Thyroid gland (tissue), 4 donors: ENCODE measurements at regions not wholly inside any gene's neighbourhood (a gene's known extent, or its start where the extent isn't known, plus 50 kb on each side); places are given as distances from the start of the nearest gene placed in this dataset.

Experiments
- DNase-seq, 2 donors: peaks; one replicate each; pipeline ENCODE4 v3.0.0-alpha.2; 2019
- H3K27ac ChIP-seq, 3 donors: fragments of 200-600 bp; sonication (generic); 1 replicate in 2 of 3; 2 replicates in 1 of 3; pipeline ENCODE4 v1.5.1; 2016 to 2019; ENCODE audit warnings: mild to moderate bottlenecking in 1 of 3, moderate library complexity in 1 of 3
- H3K27me3 ChIP-seq: fragments of 200-600 bp; sonication (generic); one replicate; pipeline ENCODE4 v1.5.1; 2019
- H3K36me3 ChIP-seq, 2 donors: fragments of 200-600 bp; sonication (generic); one replicate each; pipeline ENCODE4 v1.5.1; 2016 to 2019
- H3K4me1 ChIP-seq, 2 donors: fragments of 200-600 bp; sonication (generic); one replicate each; pipeline ENCODE4 v1.5.1; 2017 to 2019
- H3K4me3 ChIP-seq, 3 donors: fragments of 200-600 bp; sonication (generic); replicated peaks in 1 of 3; 1 replicate in 2 of 3; 2 replicates in 1 of 3; pipeline ENCODE4 v1.5.1; 2016; ENCODE audit warnings: mild to moderate bottlenecking in 1 of 3
- H3K9me3 ChIP-seq: fragments of 200-600 bp; sonication (generic); one replicate; pipeline ENCODE4 v1.5.1; 2017
- CTCF ChIP-seq, 6 experiments: fragments of 200-600 bp in 3 of 6; fragments of 450-650 bp in 3 of 6; sonication (generic) in 3 of 6; IDR thresholded peaks; one replicate each; pipeline ENCODE4 v1.5.1; 2016 to 2019; ENCODE audit warnings: antibody characterized with exemption in 6 of 6, mild to moderate bottlenecking in 2 of 6, inconsistent platforms in 1 of 6, moderate library complexity in 1 of 6
- POLR2A ChIP-seq, 2 donors: fragments of 450-650 bp; IDR thresholded peaks; one replicate each; pipeline ENCODE4 v1.6.1; 2017; ENCODE audit warnings: antibody characterized with exemption in 2 of 2, mild to moderate bottlenecking in 2 of 2, moderate library complexity in 1 of 2
- WGBS, 2 donors: methylation state at CpG; one replicate each; pipeline ENCODE4 v1.1.5; 2017; 5-methylcytosine and 5-hydroxymethylcytosine counted together
- intact Hi-C: fragments of 100-400 bp; cut with DNase I; formaldehyde crosslinking; loops from one replicate; pipeline ENCODE4 v1.15.1; 2023

DNA sequence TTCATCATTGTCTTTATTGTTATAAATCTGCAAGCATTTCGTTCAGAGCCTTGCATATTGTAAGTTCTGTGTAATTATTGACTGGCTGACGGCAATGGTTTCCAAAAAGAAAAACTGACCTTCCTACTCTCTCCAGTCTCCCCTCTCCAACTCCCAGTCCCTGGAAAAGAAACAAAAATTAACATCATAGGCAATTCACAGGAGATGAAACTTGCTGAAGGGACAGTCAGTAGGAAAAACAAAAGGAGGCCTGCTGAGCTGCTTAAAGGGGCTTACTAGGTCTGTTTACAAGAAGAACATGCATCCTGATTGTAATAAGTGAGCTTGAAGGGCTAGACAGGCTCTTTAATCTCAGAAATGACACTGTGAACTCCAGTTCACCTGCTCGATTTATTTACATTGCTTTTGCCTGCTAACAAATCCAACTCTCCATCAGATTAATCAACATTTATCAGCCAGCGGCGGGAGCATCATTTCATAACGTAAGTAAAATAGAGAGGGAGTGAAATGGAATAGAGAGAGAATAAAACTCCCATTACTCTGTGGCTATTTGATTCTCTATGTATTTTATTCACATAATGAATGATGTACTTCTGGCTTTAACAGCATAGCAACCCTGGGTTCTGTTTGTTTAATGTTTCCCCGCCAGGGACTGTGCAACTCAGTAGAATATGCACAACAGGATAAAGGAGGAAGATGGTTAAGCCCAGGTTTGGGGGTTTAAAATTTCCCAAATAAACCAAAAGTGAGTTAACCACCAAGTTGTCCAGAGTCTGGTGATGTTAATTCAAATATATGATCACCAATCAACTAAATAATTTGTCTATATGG is 256.7 kb upstream of the SETBP1 start:
- Histone ChIP-seq H3K4me3 (no peak overlapping the region), H3K27ac (no peak overlapping the region), H3K4me1 (no peaks in the 10 kb centered on the region), H3K36me3 (no peaks in the 10 kb centered on the region), H3K9me3 (no peaks in the 10 kb centered on the region), H3K27me3 (no peaks in the 10 kb centered on the region)
- TF ChIP-seq POLR2A (IDR thresholded peaks at IDR 0.05) (no peak), CTCF (IDR thresholded peaks at IDR 0.05) (no peak)
- intact Hi-C loops: no loop called here
- WGBS, 2 donors: 73 to 75% methylated on average over 7 of the region's 7 CpGs
- DNase-seq: no peak

DNA sequence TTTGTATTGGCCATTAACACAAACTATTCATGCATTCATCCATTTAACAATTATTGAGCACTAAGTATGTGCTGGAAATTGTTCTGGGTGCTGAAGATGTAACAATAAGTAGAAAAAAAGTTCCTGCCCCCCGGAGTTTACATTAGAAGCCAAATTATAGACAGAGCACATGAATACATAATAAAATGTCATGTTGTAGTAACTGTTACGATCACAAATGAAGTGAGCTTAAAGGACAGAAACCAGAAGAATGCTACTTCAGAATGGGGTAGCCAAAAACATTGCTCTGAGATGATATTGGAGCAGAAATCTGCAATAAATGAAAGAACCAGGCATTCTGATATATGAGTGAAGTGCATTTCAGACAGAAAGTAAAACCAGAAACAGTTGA is 256.0 kb upstream of the SETBP1 start:
- 85 to 91% methylated on average over 2 of the region's 2 CpGs for WGBS, 2 donors
- intact Hi-C loops: no loop called here
- Histone ChIP-seq H3K36me3 (no peaks in the 10 kb centered on the region), H3K4me1 (no peaks in the 10 kb centered on the region), H3K27ac (no peak overlapping the region), H3K9me3 (no peaks in the 10 kb centered on the region), H3K27me3 (no peaks in the 10 kb centered on the region), H3K4me3 (no peak overlapping the region)
- DNase-seq: no peak
- TF ChIP-seq CTCF (IDR thresholded peaks at IDR 0.05): no peak
- TF ChIP-seq POLR2A (IDR thresholded peaks at IDR 0.05): no peak

DNA sequence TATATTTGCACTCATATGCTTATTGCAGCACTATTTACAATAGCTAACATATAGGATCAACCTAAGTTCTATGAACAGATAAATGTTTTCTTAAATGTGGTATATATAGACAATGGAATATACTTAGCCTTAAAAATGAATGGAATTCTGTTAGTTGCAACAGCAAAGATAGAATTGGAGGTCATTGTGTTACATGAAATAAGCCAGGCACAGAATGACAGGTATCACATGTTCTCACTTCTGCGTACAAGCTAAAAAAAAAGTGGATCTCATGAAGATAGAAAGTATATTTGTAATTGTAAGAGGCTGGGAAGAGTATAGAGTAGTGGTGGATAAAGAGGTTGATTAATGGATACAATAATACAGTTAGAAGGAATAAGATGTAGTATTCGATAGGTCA is 255.5 kb upstream of the SETBP1 start:
- H3K27ac ChIP-seq: no peak overlapping the region
- TF ChIP-seq CTCF (IDR thresholded peaks at IDR 0.05): no peak
- no peak for TF ChIP-seq POLR2A (IDR thresholded peaks at IDR 0.05)
- WGBS, 2 donors: 90 to 94% methylated on average over 2 of the region's 2 CpGs
- no peaks in the 10 kb centered on the region for H3K36me3 ChIP-seq
- H3K27me3 ChIP-seq: no peaks in the 10 kb centered on the region
- H3K4me3 ChIP-seq: no peak overlapping the region
- no peaks in the 10 kb centered on the region for H3K9me3 ChIP-seq
- DNase-seq: no peak
- no peaks in the 10 kb centered on the region for H3K4me1 ChIP-seq
- intact Hi-C loops: no loop called here

GRCh38 chr18:44437603-44438002 is 243.1 kb upstream of the SETBP1 start:
- no peaks in the 10 kb centered on the region for H3K36me3 ChIP-seq
- H3K4me1 ChIP-seq: no peaks in the 10 kb centered on the region
- DNase-seq: no peak
- no peak overlapping the region for H3K27ac ChIP-seq
- intact Hi-C loops: no loop called here
- no peaks in the 10 kb centered on the region for H3K27me3 ChIP-seq
- H3K9me3 ChIP-seq: no peaks in the 10 kb centered on the region
- WGBS, 2 donors: 86 to 88% methylated on average over 2 of the region's 2 CpGs
- H3K4me3 ChIP-seq: no peak overlapping the region
- no peak for TF ChIP-seq CTCF (IDR thresholded peaks at IDR 0.05)
- TF ChIP-seq POLR2A (IDR thresholded peaks at IDR 0.05): no peak

DNA sequence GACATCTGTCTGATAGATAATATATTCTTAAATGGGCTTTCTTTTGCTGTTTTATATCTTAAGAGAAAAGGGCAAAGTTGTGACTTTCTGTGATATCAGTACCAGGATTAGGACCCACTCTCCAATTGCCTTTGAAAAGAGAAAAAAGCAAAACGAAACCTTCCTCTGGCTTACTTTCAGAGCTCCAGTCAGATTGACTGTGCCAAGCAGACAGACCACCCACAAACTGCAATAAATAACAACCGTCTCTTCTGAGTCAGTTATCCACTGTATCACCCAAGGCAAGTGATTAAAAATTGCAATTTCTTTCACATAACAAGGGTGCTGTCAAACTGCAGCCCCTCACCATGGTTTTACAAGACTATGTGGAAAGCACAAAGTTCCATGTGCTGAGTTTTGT is 230.5 kb upstream of the SETBP1 start:
- WGBS, 2 donors: 60 to 76% methylated on average over 2 of the region's 2 CpGs
- no peak for TF ChIP-seq POLR2A (IDR thresholded peaks at IDR 0.05)
- no peak for TF ChIP-seq CTCF (IDR thresholded peaks at IDR 0.05)
- no peak overlapping the region for H3K27ac ChIP-seq
- H3K4me3 ChIP-seq: no peak overlapping the region
- H3K4me1 ChIP-seq: no peaks in the 10 kb centered on the region
- no peak for DNase-seq
- no peaks in the 10 kb centered on the region for H3K9me3 ChIP-seq
- H3K36me3 ChIP-seq: no peaks in the 10 kb centered on the region
- intact Hi-C loops: no loop called here
- H3K27me3 ChIP-seq: no peaks in the 10 kb centered on the region
